ENCODE measurements at regions not wholly inside any gene's neighbourhood (a gene's known extent, or its start where the extent isn't known, plus 50 kb on each side); places are given as distances from the start of the nearest gene placed in this dataset.
"Not testable (repeated sequence)": the region's sequence is repeated elsewhere in the genome, so short reads cannot be mapped to it uniquely, and the experiment has no call there.

- H3K27me3 ChIP-seq (ENCODE audit: control insufficient read depth in 2 of 2, insufficient read depth in 2 of 2, low read length in 2 of 2) = no peaks in the 10 kb centered on the region
Measured at GRCh38 chr5:1999794-2000193, 117.1 kb upstream of the IRX4 start.

GRCh38 chr5:1998716-1999317, 116.1 kb upstream of the IRX4 start:
- no peak overlapping the region for H3K4me3 ChIP-seq (ENCODE audit: low read length in 2 of 2)
- peaks cover 0 to 3% of the 10 kb centered on the region in 2 donors for H3K9me3 ChIP-seq (ENCODE audit: control insufficient read depth in 2 of 2, low read length in 2 of 2)
- H3K36me3 ChIP-seq (ENCODE audit: control insufficient read depth in 2 of 2, insufficient read depth in 2 of 2, low read length in 2 of 2) = no peaks in the 10 kb centered on the region
- no peak overlapping the region for H3K27ac ChIP-seq (ENCODE audit: low read depth in 2 of 2, low read length in 2 of 2)
- H3K4me1 ChIP-seq (ENCODE audit: control insufficient read depth in 2 of 2, insufficient read depth in 2 of 2, low read length in 2 of 2) = no peaks in the 10 kb centered on the region
- H3K27me3 ChIP-seq (ENCODE audit: control insufficient read depth in 2 of 2, insufficient read depth in 2 of 2, low read length in 2 of 2) = no peaks in the 10 kb centered on the region
- no peak overlapping the region for H3K9ac ChIP-seq (ENCODE audit: low read depth in 1 of 2, low read length in 2 of 2)

More at GRCh38 chr5:1999794-2000193, 117.1 kb upstream of the IRX4 start:
- Histone ChIP-seq H3K36me3 (ENCODE audit: control insufficient read depth in 2 of 2, insufficient read depth in 2 of 2, low read length in 2 of 2) (no peaks in the 10 kb centered on the region), H3K4me1 (ENCODE audit: control insufficient read depth in 2 of 2, insufficient read depth in 2 of 2, low read length in 2 of 2) (no peaks in the 10 kb centered on the region), H3K4me3 (ENCODE audit: low read length in 2 of 2) (no peak overlapping the region), H3K27ac (ENCODE audit: low read depth in 2 of 2, low read length in 2 of 2) (no peak overlapping the region), H3K9me3 (ENCODE audit: control insufficient read depth in 2 of 2, low read length in 2 of 2) (peaks cover 0 to 3% of the 10 kb centered on the region in 2 donors), H3K9ac (ENCODE audit: low read depth in 1 of 2, low read length in 2 of 2) (no peak overlapping the region)

GRCh38 chr5:1998348-1998669, 115.6 kb upstream of the IRX4 start:
- no peaks in the 10 kb centered on the region for H3K36me3 ChIP-seq (ENCODE audit: control insufficient read depth in 2 of 2, insufficient read depth in 2 of 2, low read length in 2 of 2)
- H3K27me3 ChIP-seq (ENCODE audit: control insufficient read depth in 2 of 2, insufficient read depth in 2 of 2, low read length in 2 of 2) = no peaks in the 10 kb centered on the region
- no peak overlapping the region for H3K4me3 ChIP-seq (ENCODE audit: low read length in 2 of 2)

GRCh38 chr5:1997640-1998347, 115.1 kb upstream of the IRX4 start:
- no peaks in the 10 kb centered on the region for H3K36me3 ChIP-seq (ENCODE audit: control insufficient read depth in 2 of 2, insufficient read depth in 2 of 2, low read length in 2 of 2)
- H3K9ac ChIP-seq (ENCODE audit: low read depth in 1 of 2, low read length in 2 of 2) = no peak overlapping the region
- no peak overlapping the region for H3K4me3 ChIP-seq (ENCODE audit: low read length in 2 of 2)
- peaks cover 0 to 3% of the 10 kb centered on the region in 2 donors for H3K9me3 ChIP-seq (ENCODE audit: control insufficient read depth in 2 of 2, low read length in 2 of 2)
- no peaks in the 10 kb centered on the region for H3K4me1 ChIP-seq (ENCODE audit: control insufficient read depth in 2 of 2, insufficient read depth in 2 of 2, low read length in 2 of 2)
- H3K27me3 ChIP-seq (ENCODE audit: control insufficient read depth in 2 of 2, insufficient read depth in 2 of 2, low read length in 2 of 2) = no peaks in the 10 kb centered on the region
- no peak overlapping the region for H3K27ac ChIP-seq (ENCODE audit: low read depth in 2 of 2, low read length in 2 of 2)

More at GRCh38 chr5:1998348-1998669, 115.6 kb upstream of the IRX4 start:
- Histone ChIP-seq H3K9ac (ENCODE audit: low read depth in 1 of 2, low read length in 2 of 2) (no peak overlapping the region), H3K9me3 (ENCODE audit: control insufficient read depth in 2 of 2, low read length in 2 of 2) (peaks cover 0 to 3% of the 10 kb centered on the region in 2 donors), H3K4me1 (ENCODE audit: control insufficient read depth in 2 of 2, insufficient read depth in 2 of 2, low read length in 2 of 2) (no peaks in the 10 kb centered on the region), H3K27ac (ENCODE audit: low read depth in 2 of 2, low read length in 2 of 2) (no peak overlapping the region)

GRCh38 chr5:1995491-1995890, 112.8 kb upstream of the IRX4 start:
- no peak overlapping the region for H3K27ac ChIP-seq (ENCODE audit: low read depth in 2 of 2, low read length in 2 of 2)
- H3K9ac ChIP-seq (ENCODE audit: low read depth in 1 of 2, low read length in 2 of 2) = no peak overlapping the region
- H3K27me3 ChIP-seq (ENCODE audit: control insufficient read depth in 2 of 2, insufficient read depth in 2 of 2, low read length in 2 of 2) = no peaks in the 10 kb centered on the region
- H3K9me3 ChIP-seq (ENCODE audit: control insufficient read depth in 2 of 2, low read length in 2 of 2) = peaks cover 0 to 3% of the 10 kb centered on the region in 2 donors
- no peaks in the 10 kb centered on the region for H3K4me1 ChIP-seq (ENCODE audit: control insufficient read depth in 2 of 2, insufficient read depth in 2 of 2, low read length in 2 of 2)
- no peak overlapping the region for H3K4me3 ChIP-seq (ENCODE audit: low read length in 2 of 2)
- no peaks in the 10 kb centered on the region for H3K36me3 ChIP-seq (ENCODE audit: control insufficient read depth in 2 of 2, insufficient read depth in 2 of 2, low read length in 2 of 2)

GRCh38 chr5:1987471-1987870, 104.7 kb upstream of the IRX4 start:
- Histone ChIP-seq H3K27ac (ENCODE audit: low read depth in 2 of 2, low read length in 2 of 2) (no peak overlapping the region), H3K9me3 (ENCODE audit: control insufficient read depth in 2 of 2, low read length in 2 of 2) (no peaks in the 10 kb centered on the region), H3K27me3 (ENCODE audit: control insufficient read depth in 2 of 2, insufficient read depth in 2 of 2, low read length in 2 of 2) (no peaks in the 10 kb centered on the region), H3K4me1 (ENCODE audit: control insufficient read depth in 2 of 2, insufficient read depth in 2 of 2, low read length in 2 of 2) (no peaks in the 10 kb centered on the region), H3K36me3 (ENCODE audit: control insufficient read depth in 2 of 2, insufficient read depth in 2 of 2, low read length in 2 of 2) (no peaks in the 10 kb centered on the region), H3K4me3 (ENCODE audit: low read length in 2 of 2) (no peak overlapping the region), H3K9ac (ENCODE audit: low read depth in 1 of 2, low read length in 2 of 2) (no peak overlapping the region)

- no peaks in the 10 kb centered on the region for H3K36me3 ChIP-seq (ENCODE audit: control insufficient read depth in 2 of 2, insufficient read depth in 2 of 2, low read length in 2 of 2)
- no peaks in the 10 kb centered on the region for H3K4me1 ChIP-seq (ENCODE audit: control insufficient read depth in 2 of 2, insufficient read depth in 2 of 2, low read length in 2 of 2)
- no peaks in the 10 kb centered on the region for H3K27me3 ChIP-seq (ENCODE audit: control insufficient read depth in 2 of 2, insufficient read depth in 2 of 2, low read length in 2 of 2)
- H3K9ac ChIP-seq (ENCODE audit: low read depth in 1 of 2, low read length in 2 of 2) = no peak overlapping the region
- no peak overlapping the region for H3K27ac ChIP-seq (ENCODE audit: low read depth in 2 of 2, low read length in 2 of 2)
- no peak overlapping the region for H3K4me3 ChIP-seq (ENCODE audit: low read length in 2 of 2)
- H3K9me3 ChIP-seq (ENCODE audit: control insufficient read depth in 2 of 2, low read length in 2 of 2) = no peaks in the 10 kb centered on the region
Measured at GRCh38 chr5:1985781-1986180, 103.1 kb upstream of the IRX4 start.

GRCh38 chr5:1983919-1984695, 101.4 kb upstream of the IRX4 start:
- H3K27ac ChIP-seq (ENCODE audit: low read depth in 2 of 2, low read length in 2 of 2) = no peak overlapping the region
- no peaks in the 10 kb centered on the region for H3K4me1 ChIP-seq (ENCODE audit: control insufficient read depth in 2 of 2, insufficient read depth in 2 of 2, low read length in 2 of 2)
- H3K4me3 ChIP-seq (ENCODE audit: low read length in 2 of 2) = no peak overlapping the region
- no peaks in the 10 kb centered on the region for H3K9me3 ChIP-seq (ENCODE audit: control insufficient read depth in 2 of 2, low read length in 2 of 2)
- H3K27me3 ChIP-seq (ENCODE audit: control insufficient read depth in 2 of 2, insufficient read depth in 2 of 2, low read length in 2 of 2) = no peaks in the 10 kb centered on the region
- no peaks in the 10 kb centered on the region for H3K36me3 ChIP-seq (ENCODE audit: control insufficient read depth in 2 of 2, insufficient read depth in 2 of 2, low read length in 2 of 2)
- no peak overlapping the region for H3K9ac ChIP-seq (ENCODE audit: low read depth in 1 of 2, low read length in 2 of 2)

- H3K27me3 ChIP-seq (ENCODE audit: control insufficient read depth in 2 of 2, insufficient read depth in 2 of 2, low read length in 2 of 2) = no peaks in the 10 kb centered on the region
- H3K9ac ChIP-seq (ENCODE audit: low read depth in 1 of 2, low read length in 2 of 2) = no peak overlapping the region
Measured at GRCh38 chr5:1983401-1983800, 100.7 kb upstream of the IRX4 start.

GRCh38 chr5:1982561-1982960, 99.8 kb upstream of the IRX4 start:
- not testable (repeated sequence) for H3K9ac ChIP-seq (ENCODE audit: low read depth in 1 of 2, low read length in 2 of 2); H3K4me3 ChIP-seq (ENCODE audit: low read length in 2 of 2); H3K27me3 ChIP-seq (ENCODE audit: control insufficient read depth in 2 of 2, insufficient read depth in 2 of 2, low read length in 2 of 2); H3K9me3 ChIP-seq (ENCODE audit: control insufficient read depth in 2 of 2, low read length in 2 of 2); H3K36me3 ChIP-seq (ENCODE audit: control insufficient read depth in 2 of 2, insufficient read depth in 2 of 2, low read length in 2 of 2); H3K27ac ChIP-seq (ENCODE audit: low read depth in 2 of 2, low read length in 2 of 2); H3K4me1 ChIP-seq (ENCODE audit: control insufficient read depth in 2 of 2, insufficient read depth in 2 of 2, low read length in 2 of 2)

More at GRCh38 chr5:1983401-1983800, 100.7 kb upstream of the IRX4 start:
- Histone ChIP-seq H3K4me3 (ENCODE audit: low read length in 2 of 2) (no peak overlapping the region), H3K36me3 (ENCODE audit: control insufficient read depth in 2 of 2, insufficient read depth in 2 of 2, low read length in 2 of 2) (no peaks in the 10 kb centered on the region), H3K9me3 (ENCODE audit: control insufficient read depth in 2 of 2, low read length in 2 of 2) (no peaks in the 10 kb centered on the region), H3K4me1 (ENCODE audit: control insufficient read depth in 2 of 2, insufficient read depth in 2 of 2, low read length in 2 of 2) (no peaks in the 10 kb centered on the region), H3K27ac (ENCODE audit: low read depth in 2 of 2, low read length in 2 of 2) (no peak overlapping the region)

Measured in mucosa of rectum (tissue), 2 donors.